ENCODE measurements at regions not wholly inside any gene's neighbourhood (a gene's known extent, or its start where the extent isn't known, plus 50 kb on each side); places are given as distances from the start of the nearest gene placed in this dataset.
A peak's percentile ranks its signal among the peaks of the same experiment; 100 is the strongest.

GRCh38 chr1:63148825-63149645, 173.3 kb upstream of the FOXD3 start:
- no peaks in the 10 kb centered on the region for H3K79me2 ChIP-seq (ENCODE audit: insufficient read depth, low read length)
- H3K4me2 ChIP-seq (replicated peaks; ENCODE audit: extremely low read depth, low read length, poor library complexity, severe bottlenecking) = no peak overlapping the region
- H4K20me1 ChIP-seq (ENCODE audit: insufficient read depth, low read length) = no peaks in the 10 kb centered on the region
- intact Hi-C loops (cut with micrococcal nuclease) = no loop called here
- no peak overlapping the region for H3K4me3 ChIP-seq (replicated peaks in 1 of 3; ENCODE audit: low read depth in 2 of 3, low read length in 3 of 3)
- H3K27ac ChIP-seq (ENCODE audit: low read depth in 1 of 2, low read length in 2 of 2) = no peak overlapping the region
- peaks cover 0 to 2% of the 10 kb centered on the region in 2 donors for H3K27me3 ChIP-seq (ENCODE audit: control insufficient read depth in 2 of 2, insufficient read depth in 2 of 2, low read length in 2 of 2)
- Mint-ChIP-seq H3K36me3 (no peaks in the 10 kb centered on the region), H3K4me1 (no peaks in the 10 kb centered on the region), H3K27me3 (ENCODE audit: low read depth in 3 of 3) (peaks cover 2 to 5% (median 3%) of the 10 kb centered on the region in 3 donors), H3K4me3 (no peak overlapping the region), H3K9me3 (no peaks in the 10 kb centered on the region), H3K27ac (no peak overlapping the region)
- H2AFZ ChIP-seq (ENCODE audit: insufficient read depth, low read depth, low read length, poor library complexity, severe bottlenecking) = no peak overlapping the region
- WGBS (ENCODE audit: insufficient coverage) = no CpG with 5 or more reads among the region's 3 CpGs
- H3K9ac ChIP-seq (ENCODE audit: insufficient read depth, low read length, poor library complexity, severe bottlenecking) = no peak overlapping the region
- H3K9me3 ChIP-seq (replicated peaks in 1 of 2; ENCODE audit: control insufficient read depth in 1 of 2, insufficient read depth in 1 of 2, low read length in 2 of 2) = no peaks in the 10 kb centered on the region
- no peaks in the 10 kb centered on the region for H3K36me3 ChIP-seq (replicated peaks in 1 of 2; ENCODE audit: control insufficient read depth in 1 of 2, insufficient read depth in 2 of 2, low read length in 2 of 2)
- no peak for DNase-seq
- H3K4me1 ChIP-seq (ENCODE audit: control insufficient read depth in 1 of 2, insufficient read depth in 2 of 2, low read length in 2 of 2) = no peaks in the 10 kb centered on the region
- TF ChIP-seq, protein P1, sequence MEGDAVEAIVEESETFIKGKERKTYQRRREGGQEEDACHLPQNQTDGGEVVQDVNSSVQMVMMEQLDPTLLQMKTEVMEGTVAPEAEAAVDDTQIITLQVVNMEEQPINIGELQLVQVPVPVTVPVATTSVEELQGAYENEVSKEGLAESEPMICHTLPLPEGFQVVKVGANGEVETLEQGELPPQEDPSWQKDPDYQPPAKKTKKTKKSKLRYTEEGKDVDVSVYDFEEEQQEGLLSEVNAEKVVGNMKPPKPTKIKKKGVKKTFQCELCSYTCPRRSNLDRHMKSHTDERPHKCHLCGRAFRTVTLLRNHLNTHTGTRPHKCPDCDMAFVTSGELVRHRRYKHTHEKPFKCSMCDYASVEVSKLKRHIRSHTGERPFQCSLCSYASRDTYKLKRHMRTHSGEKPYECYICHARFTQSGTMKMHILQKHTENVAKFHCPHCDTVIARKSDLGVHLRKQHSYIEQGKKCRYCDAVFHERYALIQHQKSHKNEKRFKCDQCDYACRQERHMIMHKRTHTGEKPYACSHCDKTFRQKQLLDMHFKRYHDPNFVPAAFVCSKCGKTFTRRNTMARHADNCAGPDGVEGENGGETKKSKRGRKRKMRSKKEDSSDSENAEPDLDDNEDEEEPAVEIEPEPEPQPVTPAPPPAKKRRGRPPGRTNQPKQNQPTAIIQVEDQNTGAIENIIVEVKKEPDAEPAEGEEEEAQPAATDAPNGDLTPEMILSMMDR (IDR thresholded peaks at IDR 0.05) = peak; percentile 39

GRCh38 chr1:63152572-63152971, 169.8 kb upstream of the FOXD3 start:
- Histone ChIP-seq H3K4me2 (replicated peaks; ENCODE audit: extremely low read depth, low read length, poor library complexity, severe bottlenecking) (no peak overlapping the region), H4K20me1 (ENCODE audit: insufficient read depth, low read length) (no peaks in the 10 kb centered on the region), H3K9me3 (replicated peaks in 1 of 2; ENCODE audit: control insufficient read depth in 1 of 2, insufficient read depth in 1 of 2, low read length in 2 of 2) (no peaks in the 10 kb centered on the region), H3K36me3 (replicated peaks in 1 of 2; ENCODE audit: control insufficient read depth in 1 of 2, insufficient read depth in 2 of 2, low read length in 2 of 2) (no peaks in the 10 kb centered on the region), H3K4me3 (replicated peaks in 1 of 3; ENCODE audit: low read depth in 2 of 3, low read length in 3 of 3) (no peak overlapping the region), H3K27ac (ENCODE audit: low read depth in 1 of 2, low read length in 2 of 2) (no peak overlapping the region), H3K79me2 (ENCODE audit: insufficient read depth, low read length) (no peaks in the 10 kb centered on the region), H3K4me1 (ENCODE audit: control insufficient read depth in 1 of 2, insufficient read depth in 2 of 2, low read length in 2 of 2) (no peaks in the 10 kb centered on the region), H3K27me3 (ENCODE audit: control insufficient read depth in 2 of 2, insufficient read depth in 2 of 2, low read length in 2 of 2) (peaks cover 0 to 2% of the 10 kb centered on the region in 2 donors), H3K9ac (ENCODE audit: insufficient read depth, low read length, poor library complexity, severe bottlenecking) (no peak overlapping the region), H2AFZ (ENCODE audit: insufficient read depth, low read depth, low read length, poor library complexity, severe bottlenecking) (no peak overlapping the region)
- intact Hi-C loops (cut with micrococcal nuclease) = no loop called here
- no peaks in the 10 kb centered on the region for H3K4me1 Mint-ChIP-seq
- H3K4me3 Mint-ChIP-seq = no peak overlapping the region
- no peak for DNase-seq
- H3K36me3 Mint-ChIP-seq = no peaks in the 10 kb centered on the region
- TF ChIP-seq, protein P1 (IDR thresholded peaks at IDR 0.05) = no peak
- WGBS (ENCODE audit: insufficient coverage) = no CpG with 5 or more reads among the region's 3 CpGs
- peaks cover 4 to 6% (median 6%) of the 10 kb centered on the region in 3 donors for H3K27me3 Mint-ChIP-seq (ENCODE audit: low read depth in 3 of 3)
- H3K9me3 Mint-ChIP-seq = no peaks in the 10 kb centered on the region
- no peak overlapping the region for H3K27ac Mint-ChIP-seq

Measured in CD14-positive monocyte (primary cell).